Astrocyte of the spinal cord (primary cell): ENCODE measurements at regions not wholly inside any gene's neighbourhood (a gene's known extent, or its start where the extent isn't known, plus 50 kb on each side); places are given as distances from the start of the nearest gene placed in this dataset.
A peak's percentile ranks its signal among the peaks of the same experiment; 100 is the strongest.

Experiments
- DNase-seq: peaks from one replicate; pipeline ENCODE4 v3.0.0; 2011; ENCODE audit warnings: low read depth, low spot score
- H3K4me3 ChIP-seq: 2 replicates; pipeline ENCODE4 v1.5.1; 2011; ENCODE audit warnings: low read depth, mild to moderate bottlenecking, low read length, moderate library complexity
- in situ Hi-C: cut with HindIII; loops from 2 replicates; pipeline ENCODE4 v1.10.0; 2017; ENCODE audit warnings: low sequenced_read_pairs
- TF ChIP-seq, protein P1 (sequence below): IDR thresholded peaks from 2 replicates; pipeline ENCODE4 v1.5.1; 2012; ENCODE audit warnings: low read depth, mild to moderate bottlenecking, low read length, inconsistent platforms

DNA sequence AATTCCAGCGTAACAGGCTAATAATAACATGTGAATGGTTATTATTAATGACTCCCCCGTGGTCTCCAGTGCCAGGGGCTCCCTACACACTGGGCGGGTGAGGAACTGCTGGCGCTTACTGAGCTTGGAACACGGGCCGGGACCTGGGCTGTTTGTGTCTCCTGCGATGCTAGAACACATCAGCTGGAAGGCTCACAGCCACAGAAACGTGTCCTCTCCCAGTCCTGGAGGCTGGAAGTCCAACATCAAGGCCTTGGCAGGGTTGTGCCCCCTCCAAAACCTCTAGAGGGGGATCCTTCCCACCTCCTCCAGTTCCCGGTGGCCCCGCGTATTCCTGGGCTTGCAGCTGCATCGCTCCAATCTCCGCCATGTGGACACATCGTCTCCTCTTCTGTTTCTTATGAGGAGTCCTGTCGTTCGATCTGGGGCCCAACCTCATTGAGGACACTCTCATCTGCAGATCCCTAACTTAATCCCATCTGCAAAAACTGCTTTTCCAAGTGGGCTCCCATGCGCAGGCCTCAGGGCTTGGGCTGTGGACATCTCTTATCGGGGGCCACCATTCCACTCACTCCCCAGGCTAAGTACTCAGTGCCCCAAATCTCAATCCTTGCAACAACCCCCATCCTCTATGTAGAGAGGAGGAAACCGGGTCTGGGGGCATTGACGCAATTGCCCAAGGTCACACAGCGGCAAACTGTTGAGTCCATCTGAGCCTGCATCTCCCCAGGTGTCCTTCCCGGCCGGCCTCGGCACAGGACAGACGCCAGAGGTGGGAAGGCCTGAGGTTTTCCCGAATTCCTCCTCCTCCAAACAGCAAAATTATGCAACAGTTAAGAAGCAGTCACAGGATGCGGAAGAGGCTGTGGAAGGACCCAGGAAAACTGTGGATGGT, 193.9 kb downstream of the IRF8 start:
- H3K4me3 ChIP-seq, result no peak overlapping the region
- in situ Hi-C loops, result no loop called here
- TF ChIP-seq, protein P1, sequence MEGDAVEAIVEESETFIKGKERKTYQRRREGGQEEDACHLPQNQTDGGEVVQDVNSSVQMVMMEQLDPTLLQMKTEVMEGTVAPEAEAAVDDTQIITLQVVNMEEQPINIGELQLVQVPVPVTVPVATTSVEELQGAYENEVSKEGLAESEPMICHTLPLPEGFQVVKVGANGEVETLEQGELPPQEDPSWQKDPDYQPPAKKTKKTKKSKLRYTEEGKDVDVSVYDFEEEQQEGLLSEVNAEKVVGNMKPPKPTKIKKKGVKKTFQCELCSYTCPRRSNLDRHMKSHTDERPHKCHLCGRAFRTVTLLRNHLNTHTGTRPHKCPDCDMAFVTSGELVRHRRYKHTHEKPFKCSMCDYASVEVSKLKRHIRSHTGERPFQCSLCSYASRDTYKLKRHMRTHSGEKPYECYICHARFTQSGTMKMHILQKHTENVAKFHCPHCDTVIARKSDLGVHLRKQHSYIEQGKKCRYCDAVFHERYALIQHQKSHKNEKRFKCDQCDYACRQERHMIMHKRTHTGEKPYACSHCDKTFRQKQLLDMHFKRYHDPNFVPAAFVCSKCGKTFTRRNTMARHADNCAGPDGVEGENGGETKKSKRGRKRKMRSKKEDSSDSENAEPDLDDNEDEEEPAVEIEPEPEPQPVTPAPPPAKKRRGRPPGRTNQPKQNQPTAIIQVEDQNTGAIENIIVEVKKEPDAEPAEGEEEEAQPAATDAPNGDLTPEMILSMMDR, result no peak
- no peak for DNase-seq

DNA sequence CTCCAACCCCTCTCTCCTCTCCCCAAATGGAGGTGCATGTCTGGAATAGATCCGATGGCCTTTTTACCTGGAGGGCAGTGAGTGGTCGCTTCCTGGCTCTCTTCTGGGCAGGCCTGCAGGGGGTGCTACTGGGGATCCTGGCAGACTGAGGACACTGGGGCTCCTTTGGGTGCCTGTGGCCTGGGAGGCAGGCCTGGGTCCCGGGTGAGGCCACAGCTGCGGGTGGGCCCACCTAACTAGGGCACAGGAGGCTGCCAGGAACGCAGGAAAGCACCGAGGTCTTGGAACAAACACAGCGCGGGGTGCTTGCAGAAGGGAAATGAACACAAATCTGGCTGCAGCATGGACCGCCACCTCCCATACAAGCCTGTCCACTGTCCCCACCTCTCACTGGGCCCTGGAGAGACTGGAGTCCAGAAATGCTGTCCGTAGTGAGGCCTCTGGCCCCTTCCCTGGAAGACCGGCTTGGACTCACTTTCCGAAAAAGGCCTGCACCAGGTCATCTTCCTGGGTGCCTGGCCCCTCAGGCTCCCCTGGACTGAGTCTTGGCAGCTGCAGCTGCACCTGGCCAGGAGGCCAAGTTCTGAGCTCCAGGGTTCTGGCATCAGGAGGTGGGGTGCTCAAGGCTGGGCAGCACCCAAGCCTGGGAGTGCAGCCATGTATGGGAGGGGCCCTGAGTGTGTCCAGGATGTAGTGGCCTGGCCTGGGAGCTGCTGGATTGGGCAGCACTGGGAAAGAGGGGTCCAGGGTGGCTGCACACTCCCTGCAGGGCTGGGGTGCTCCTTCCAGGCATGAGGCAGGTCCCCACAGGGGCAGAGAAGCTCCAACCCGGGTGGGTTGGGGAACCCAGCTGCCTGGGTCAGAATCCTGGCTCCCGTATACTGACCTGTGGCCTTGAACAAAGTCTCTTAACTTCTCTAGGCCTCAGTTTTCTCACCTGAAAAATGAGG, 195.1 kb downstream of the IRF8 start:
- DNase-seq, result no peak
- in situ Hi-C loops, result no loop called here
- TF ChIP-seq, protein P1, result peak; percentile 14
- H3K4me3 ChIP-seq, result no peak overlapping the region

DNA sequence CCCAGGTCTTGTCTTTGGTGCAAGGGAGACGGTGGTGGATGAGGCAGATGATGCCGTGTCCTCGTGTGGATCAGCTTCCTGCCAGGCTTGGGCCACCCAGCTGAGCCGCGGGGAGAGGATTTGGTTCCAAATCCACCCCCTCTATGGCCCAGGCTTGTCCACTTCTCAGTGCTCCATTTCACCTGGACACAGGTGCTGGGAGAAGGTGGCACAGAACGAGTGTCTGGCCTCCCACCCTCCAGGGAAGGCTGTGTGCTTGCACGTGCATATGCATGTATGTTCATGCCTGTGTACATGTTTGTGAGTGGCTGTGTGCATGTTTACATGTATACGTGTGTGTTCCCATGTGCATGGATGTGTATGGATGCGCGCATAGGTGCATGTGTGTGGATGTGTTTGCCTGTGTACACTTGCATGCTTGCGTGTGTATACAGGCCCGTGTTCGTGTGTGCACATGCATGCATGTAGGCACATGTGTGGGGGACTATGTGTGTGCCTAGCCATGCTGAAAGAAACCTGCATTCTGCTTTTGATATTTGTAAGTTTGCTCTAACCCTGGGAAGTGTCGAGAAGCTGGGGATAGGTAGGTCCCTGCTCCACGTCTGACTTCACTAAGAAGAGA, 196.3 kb downstream of the IRF8 start:
- in situ Hi-C loops, result no loop called here
- no peak for DNase-seq

DNA sequence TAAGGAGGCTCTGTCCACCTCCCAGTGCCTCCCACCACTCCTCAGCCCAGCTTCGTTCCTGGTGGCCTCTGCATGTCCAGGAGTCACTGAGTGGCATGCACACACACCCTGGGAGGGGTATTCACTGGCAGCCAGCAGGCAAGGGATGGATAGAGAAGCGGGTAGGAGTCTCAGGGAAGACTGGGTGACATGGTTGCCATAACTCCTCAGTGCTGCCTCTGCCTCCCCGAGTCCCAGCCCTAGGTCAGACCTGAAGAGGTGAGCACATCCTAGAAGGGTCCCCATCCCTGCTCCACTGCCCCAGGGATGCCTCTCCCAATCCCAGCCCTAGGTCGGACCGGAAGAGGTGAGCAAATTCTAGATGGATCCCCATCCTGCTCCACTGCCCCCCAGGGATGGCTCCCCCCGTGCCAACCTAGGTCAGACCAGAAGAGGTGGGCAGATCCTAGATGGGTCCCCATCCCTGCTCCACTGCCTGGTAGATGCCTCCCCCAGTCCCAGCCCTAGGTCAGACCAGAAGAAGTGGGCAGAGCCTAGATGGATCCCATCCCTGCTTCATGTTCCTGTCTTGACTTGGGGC, 197.0 kb downstream of the IRF8 start:
- H3K4me3 ChIP-seq, result no peak overlapping the region
- TF ChIP-seq, protein P1, result no peak
- DNase-seq, result no peak
- in situ Hi-C loops, result no loop called here

More for the DNA sequence above, 196.3 kb downstream of the IRF8 start:
- H3K4me3 ChIP-seq, result no peak overlapping the region
- TF ChIP-seq, protein P1, result no peak

DNA sequence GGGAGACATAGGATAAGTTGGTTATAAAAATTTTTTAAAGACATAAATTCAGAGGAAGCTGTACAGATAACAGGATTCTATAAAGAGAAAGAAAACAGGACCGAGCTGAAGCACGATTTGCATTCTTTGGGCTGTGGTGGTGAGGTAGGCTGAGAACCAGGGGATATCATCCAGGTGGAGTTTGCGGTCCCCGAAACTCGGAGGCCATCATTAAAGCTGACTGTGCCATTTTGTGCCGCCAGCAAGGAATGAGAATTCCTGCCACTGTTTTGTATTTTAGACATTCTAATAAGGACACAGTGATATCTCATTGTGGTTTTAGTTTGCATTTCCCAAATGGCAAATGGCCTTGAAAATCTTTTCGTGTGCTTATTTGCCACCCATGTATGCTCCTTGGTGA, 197.9 kb downstream of the IRF8 start:
- DNase-seq, result no peak
- in situ Hi-C loops, result no loop called here
- TF ChIP-seq, protein P1, result no peak
- no peak overlapping the region for H3K4me3 ChIP-seq

DNA sequence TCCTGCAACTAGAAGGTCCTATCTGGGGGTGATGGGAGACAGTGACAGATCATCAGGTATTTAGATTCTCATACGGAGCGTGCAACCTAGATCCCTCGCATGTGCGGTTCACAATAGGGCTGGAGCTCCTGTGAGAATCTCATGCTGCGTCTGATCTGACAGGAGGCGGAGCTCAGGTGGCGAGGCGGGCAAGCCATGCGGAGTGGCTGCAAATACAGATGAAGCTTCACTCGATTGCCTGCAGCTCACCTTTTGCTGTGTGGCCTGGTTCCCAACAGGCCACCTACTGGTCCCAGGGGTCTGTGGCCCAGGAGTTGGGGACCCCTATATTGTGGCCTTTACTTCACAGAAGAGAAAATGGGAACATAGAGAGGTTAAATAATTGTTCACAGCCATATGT, 200.4 kb downstream of the IRF8 start:
- in situ Hi-C loops, result no loop called here
- no peak for DNase-seq
- no peak overlapping the region for H3K4me3 ChIP-seq
- TF ChIP-seq, protein P1, result no peak
